Fibroblast of mammary gland (primary cell): ENCODE measurements at regions not wholly inside any gene's neighbourhood (a gene's known extent, or its start where the extent isn't known, plus 50 kb on each side); places are given as distances from the start of the nearest gene placed in this dataset.

Source experiments
- DNase-seq: peaks from one replicate; pipeline ENCODE4 v3.0.0-alpha.2; 2010; ENCODE audit warnings: low read depth
- H3K4me3 ChIP-seq: 2 replicates; pipeline ENCODE4 v1.5.1; 2011; ENCODE audit warnings: low read depth, mild to moderate bottlenecking, low read length, moderate library complexity; ENCODE audit not compliant: control insufficient read depth
- CTCF ChIP-seq: conservative IDR thresholded peaks from 2 replicates; pipeline ENCODE4 v1.5.1; 2011; ENCODE audit warnings: low read depth, low read length, inconsistent platforms; ENCODE audit not compliant: control insufficient read depth, insufficient read depth

- DNase-seq = no peak
- H3K4me3 ChIP-seq = no peak overlapping the region
- no peak for TF ChIP-seq CTCF
Observed at GRCh38 chr14:40447017-40447416, 1014.8 kb upstream of the FBXO33 start.

GRCh38 chr14:40445020-40445419 is 1012.8 kb upstream of the FBXO33 start:
- no peak for DNase-seq
- TF ChIP-seq CTCF = no peak
- H3K4me3 ChIP-seq = no peak overlapping the region

DNA sequence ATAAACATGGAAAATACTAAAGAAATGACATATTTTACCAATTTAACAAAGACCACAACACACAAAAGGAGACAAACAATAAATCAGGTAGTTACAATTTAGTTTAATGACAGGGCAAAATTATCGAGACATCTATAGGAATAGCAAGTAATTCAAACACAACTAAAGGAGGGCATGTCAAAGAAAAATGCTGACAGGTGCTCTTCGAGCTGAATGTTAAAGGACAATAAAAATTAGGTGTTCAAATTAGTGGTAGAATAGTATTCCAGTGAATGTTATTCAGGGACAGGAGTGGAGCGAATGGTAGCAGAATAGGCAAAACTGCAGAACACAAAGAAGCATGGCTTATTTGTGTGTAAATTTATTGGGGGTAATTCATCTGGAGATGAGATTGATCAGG is 1004.3 kb upstream of the FBXO33 start:
- no peak for TF ChIP-seq CTCF
- DNase-seq = no peak
- H3K4me3 ChIP-seq = no peak overlapping the region

- TF ChIP-seq CTCF = peak; percentile 43
- H3K4me3 ChIP-seq = no peak overlapping the region
- peak; percentile 3 for DNase-seq
Observed at GRCh38 chr14:40417777-40418401, 985.7 kb upstream of the FBXO33 start.

DNA sequence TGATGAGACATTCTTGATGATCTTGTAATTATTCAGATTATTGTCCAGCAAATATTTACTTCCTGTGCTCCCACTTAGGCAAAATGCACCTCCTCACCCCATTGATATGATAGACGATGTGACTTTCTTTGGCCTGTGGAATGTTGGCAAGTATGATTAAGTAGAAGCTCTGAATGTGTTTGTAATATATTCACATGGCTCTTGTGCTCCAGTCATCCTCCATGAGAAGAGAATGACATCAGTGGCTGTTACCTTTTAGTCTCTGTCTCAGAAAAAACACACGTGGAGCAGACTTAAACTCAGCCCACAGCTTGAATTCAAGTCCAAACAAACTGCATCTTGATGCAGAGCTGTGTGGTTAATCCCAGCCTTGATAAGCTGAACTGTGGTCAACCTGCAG is 984.3 kb upstream of the FBXO33 start:
- TF ChIP-seq CTCF = no peak
- H3K4me3 ChIP-seq = no peak overlapping the region
- no peak for DNase-seq

DNA sequence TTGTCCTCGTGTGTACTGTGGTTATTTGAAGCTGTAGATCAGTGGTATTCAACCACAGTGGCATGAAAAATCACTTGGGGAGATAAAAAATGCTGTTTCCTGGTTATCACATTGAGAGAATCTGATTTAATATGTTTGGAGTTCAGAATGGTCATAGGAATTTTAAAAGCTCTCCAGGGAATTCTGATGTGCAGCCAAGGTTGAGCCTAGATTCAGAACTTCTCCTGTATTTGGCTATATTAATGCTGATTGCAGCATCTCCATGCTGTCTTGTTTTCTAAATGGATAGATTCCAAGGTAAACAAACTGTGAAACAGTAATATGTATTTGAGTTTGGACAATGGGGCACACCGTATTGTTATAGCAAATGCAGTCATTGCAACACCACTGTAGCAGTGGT is 982.2 kb upstream of the FBXO33 start:
- DNase-seq = peak; percentile 1
- no peak for TF ChIP-seq CTCF
- H3K4me3 ChIP-seq = no peak overlapping the region

DNA sequence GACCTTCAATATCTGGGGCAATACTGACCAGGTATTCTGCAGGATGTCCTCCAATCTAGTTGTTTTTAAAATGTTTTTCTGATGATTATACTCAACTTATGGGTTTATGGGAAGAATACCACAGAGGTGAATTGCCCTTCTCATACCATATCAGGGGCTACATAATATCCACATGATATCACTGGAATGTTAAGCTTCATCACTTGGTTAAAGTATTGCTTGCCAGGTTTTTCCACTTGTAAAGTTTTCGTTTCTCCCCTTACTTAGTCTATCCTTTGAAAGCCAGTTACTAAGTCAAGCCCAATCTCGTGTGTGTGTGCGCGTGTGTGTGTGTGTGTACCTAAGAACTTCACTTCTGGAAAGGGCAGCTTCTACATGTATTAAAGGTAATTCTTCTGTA is 980.9 kb upstream of the FBXO33 start:
- no peak for TF ChIP-seq CTCF
- no peak for DNase-seq
- H3K4me3 ChIP-seq = no peak overlapping the region
